Gastrocnemius medialis (tissue), 4 donors: ENCODE measurements at regions not wholly inside any gene's neighbourhood (a gene's known extent, or its start where the extent isn't known, plus 50 kb on each side); places are given as distances from the start of the nearest gene placed in this dataset.

Experiments used
- ATAC-seq, 2 donors: fragments of 150-250 bp; one replicate each; pipeline ENCODE4 v1.9.1; 2016
- DNase-seq, 2 donors: peaks; one replicate each; pipeline ENCODE4 v3.0.0-alpha.2; 2019
- H3K27ac ChIP-seq, 4 donors: fragments of 200-600 bp; sonication (generic); 1 replicate in 1 of 4; 2 replicates in 3 of 4; pipeline ENCODE4 v1.5.1; 2016 to 2018; ENCODE audit warnings: mild to moderate bottlenecking in 2 of 4, moderate library complexity in 1 of 4
- H3K27me3 ChIP-seq, 3 donors: fragments of 200-600 bp; sonication (generic) in 2 of 3; 1 replicate in 1 of 3; 2 replicates in 2 of 3; pipeline versions ENCODE4 v1.5.1 to v1.6.0; 2016 to 2019; ENCODE audit warnings: mild to moderate bottlenecking in 1 of 3, moderate library complexity in 1 of 3
- H3K36me3 ChIP-seq, 2 donors: fragments of 200-600 bp; sonication (generic) in 1 of 2; one replicate each; pipeline ENCODE4 v1.5.1; 2017 to 2018
- H3K4me1 ChIP-seq, 2 donors: fragments of 200-600 bp; sonication (generic) in 1 of 2; one replicate each; pipeline ENCODE4 v1.5.1; 2016 to 2017; ENCODE audit warnings: mild to moderate bottlenecking in 2 of 2
- H3K4me3 ChIP-seq, 4 donors: fragments of 200-600 bp; sonication (generic) in 3 of 4; 1 replicate in 1 of 4; 2 replicates in 3 of 4; pipeline ENCODE4 v1.5.1; 2016 to 2019; ENCODE audit warnings: mild to moderate bottlenecking in 2 of 4
- H3K9me3 ChIP-seq, 3 donors: fragments of 200-600 bp; sonication (generic) in 2 of 3; 1 replicate in 1 of 3; 2 replicates in 2 of 3; pipeline ENCODE4 v1.5.1; 2016 to 2019
- POLR2A ChIP-seq, 2 donors: fragments of 450-650 bp; IDR thresholded peaks; one replicate each; pipeline ENCODE4 v1.6.1; 2017; ENCODE audit warnings: antibody characterized with exemption in 2 of 2, mild to moderate bottlenecking in 2 of 2, moderate library complexity in 2 of 2
- in situ Hi-C, 4 donors: fragments of 200-750 bp; cut with MboI; loops; one replicate each; pipeline versions ENCODE4 v1.15.0 to v1.8.0; 2017; ENCODE audit warnings: low sequenced_read_pairs in 4 of 4
- intact Hi-C: fragments of 100-400 bp; cut with DNase I; formaldehyde crosslinking; loops from one replicate; pipeline ENCODE4 v1.15.1; 2023; ENCODE audit warnings: low total_unique reads
- TF ChIP-seq, protein P1 (sequence below), 5 experiments: fragments of 450-650 bp in 3 of 5; fragments of 200-600 bp in 2 of 5; sonication (generic) in 2 of 5; IDR thresholded peaks in 4 of 5; conservative IDR thresholded peaks in 1 of 5; 1 replicate in 4 of 5; 2 replicates in 1 of 5; pipeline ENCODE4 v1.5.1; 2016 to 2019; ENCODE audit warnings: antibody characterized with exemption in 5 of 5, mild to moderate bottlenecking in 3 of 5, moderate library complexity in 3 of 5

DNA sequence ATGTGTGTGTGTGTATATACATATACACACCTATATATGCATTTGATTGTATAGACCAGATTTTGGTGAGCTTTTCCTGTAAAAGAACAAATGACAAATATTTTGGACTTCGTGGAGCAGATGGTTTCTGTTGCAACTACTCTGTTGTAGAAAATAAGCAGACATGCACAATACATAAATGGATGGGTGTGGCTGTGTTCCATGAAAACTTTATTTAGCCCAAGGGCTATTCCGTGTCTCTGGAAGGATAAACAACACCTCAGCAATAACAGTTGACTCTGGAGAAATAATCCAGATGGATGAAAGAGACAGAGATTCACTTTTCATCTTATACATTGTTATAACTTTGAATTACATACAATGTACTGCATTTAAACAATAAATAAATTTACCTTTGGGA is 441.4 kb downstream of the CNTN3 start:
- Histone ChIP-seq H3K27me3 (no peaks in the 10 kb centered on the region), H3K9me3 (no peaks in the 10 kb centered on the region), H3K36me3 (no peaks in the 10 kb centered on the region), H3K4me1 (no peaks in the 10 kb centered on the region), H3K27ac (no peak overlapping the region), H3K4me3 (no peak overlapping the region)
- no peak for ATAC-seq
- in situ Hi-C loops (no loop called here), intact Hi-C loops (no loop called here)
- TF ChIP-seq, protein P1, sequence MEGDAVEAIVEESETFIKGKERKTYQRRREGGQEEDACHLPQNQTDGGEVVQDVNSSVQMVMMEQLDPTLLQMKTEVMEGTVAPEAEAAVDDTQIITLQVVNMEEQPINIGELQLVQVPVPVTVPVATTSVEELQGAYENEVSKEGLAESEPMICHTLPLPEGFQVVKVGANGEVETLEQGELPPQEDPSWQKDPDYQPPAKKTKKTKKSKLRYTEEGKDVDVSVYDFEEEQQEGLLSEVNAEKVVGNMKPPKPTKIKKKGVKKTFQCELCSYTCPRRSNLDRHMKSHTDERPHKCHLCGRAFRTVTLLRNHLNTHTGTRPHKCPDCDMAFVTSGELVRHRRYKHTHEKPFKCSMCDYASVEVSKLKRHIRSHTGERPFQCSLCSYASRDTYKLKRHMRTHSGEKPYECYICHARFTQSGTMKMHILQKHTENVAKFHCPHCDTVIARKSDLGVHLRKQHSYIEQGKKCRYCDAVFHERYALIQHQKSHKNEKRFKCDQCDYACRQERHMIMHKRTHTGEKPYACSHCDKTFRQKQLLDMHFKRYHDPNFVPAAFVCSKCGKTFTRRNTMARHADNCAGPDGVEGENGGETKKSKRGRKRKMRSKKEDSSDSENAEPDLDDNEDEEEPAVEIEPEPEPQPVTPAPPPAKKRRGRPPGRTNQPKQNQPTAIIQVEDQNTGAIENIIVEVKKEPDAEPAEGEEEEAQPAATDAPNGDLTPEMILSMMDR (IDR thresholded peaks at IDR 0.05 in 4 of 5, conservative IDR thresholded peaks at IDR 0.05 in 1 of 5), result no peak
- no peak for TF ChIP-seq POLR2A (IDR thresholded peaks at IDR 0.05)
- no peak for DNase-seq

GRCh38 chr3:74167926-74168325 is 446.5 kb downstream of the CNTN3 start:
- Histone ChIP-seq H3K9me3 (no peaks in the 10 kb centered on the region), H3K27ac (no peak overlapping the region), H3K4me1 (no peaks in the 10 kb centered on the region), H3K4me3 (no peak overlapping the region), H3K36me3 (no peaks in the 10 kb centered on the region), H3K27me3 (no peaks in the 10 kb centered on the region)
- ATAC-seq (no peak), DNase-seq (no peak)
- in situ Hi-C loops (no loop called here), intact Hi-C loops (no loop called here)
- TF ChIP-seq, protein P1 (IDR thresholded peaks at IDR 0.05 in 4 of 5, conservative IDR thresholded peaks at IDR 0.05 in 1 of 5), result no peak
- no peak for TF ChIP-seq POLR2A (IDR thresholded peaks at IDR 0.05)

DNA sequence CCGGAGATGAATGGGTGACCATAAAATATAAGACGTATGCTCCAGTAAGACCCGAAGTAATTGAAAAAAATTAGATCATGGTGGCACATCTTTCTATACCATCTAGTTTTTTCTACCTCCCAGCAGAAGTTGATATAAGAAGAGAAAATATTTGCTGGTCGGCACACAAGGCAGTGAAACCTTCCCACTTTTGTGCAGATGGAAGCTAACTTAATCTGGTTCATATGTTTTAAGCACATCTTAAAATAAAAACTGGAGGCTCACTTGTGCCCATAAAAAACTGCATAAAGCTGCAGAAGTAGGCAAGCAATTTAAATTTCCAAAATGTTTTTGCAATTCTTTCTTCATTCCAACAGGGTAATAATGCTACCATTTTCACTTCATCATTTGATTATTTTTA is 449.2 kb downstream of the CNTN3 start:
- no peaks in the 10 kb centered on the region for H3K27me3 ChIP-seq
- TF ChIP-seq, protein P1 (IDR thresholded peaks at IDR 0.05 in 4 of 5, conservative IDR thresholded peaks at IDR 0.05 in 1 of 5), result no peak
- no peak for TF ChIP-seq POLR2A (IDR thresholded peaks at IDR 0.05)
- no peaks in the 10 kb centered on the region for H3K9me3 ChIP-seq
- in situ Hi-C loops (no loop called here), intact Hi-C loops (no loop called here)
- H3K36me3 ChIP-seq, result no peaks in the 10 kb centered on the region
- no peak overlapping the region for H3K27ac ChIP-seq
- no peak for ATAC-seq
- H3K4me1 ChIP-seq, result no peaks in the 10 kb centered on the region
- DNase-seq, result no peak
- H3K4me3 ChIP-seq, result no peak overlapping the region

DNA sequence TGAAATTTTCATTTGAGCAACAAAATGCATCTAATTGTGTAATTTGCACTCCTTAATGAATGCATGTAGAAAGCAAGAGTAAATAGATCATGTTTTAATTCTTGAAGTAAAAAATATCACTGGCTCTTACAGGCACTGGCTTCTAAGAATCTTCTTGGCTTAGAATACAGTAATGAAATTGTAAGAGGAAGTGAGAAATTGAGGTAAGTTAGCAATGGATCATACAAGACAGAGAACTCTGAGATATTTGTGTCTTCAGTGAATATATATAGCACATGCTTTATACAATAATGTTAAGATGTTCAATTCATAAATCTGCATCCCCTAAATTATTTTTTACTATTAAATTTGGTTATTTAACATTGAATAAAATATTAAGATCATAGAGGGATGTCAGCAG is 465.0 kb downstream of the CNTN3 start:
- intact Hi-C loops, result no loop called here

GRCh38 chr3:74145277-74145676 is 469.2 kb downstream of the CNTN3 start:
- no peaks in the 10 kb centered on the region for H3K27me3 ChIP-seq
- H3K27ac ChIP-seq, result no peak overlapping the region
- H3K4me1 ChIP-seq, result no peaks in the 10 kb centered on the region
- intact Hi-C loops (no loop called here), in situ Hi-C loops (no loop called here)
- TF ChIP-seq POLR2A (IDR thresholded peaks at IDR 0.05), result no peak
- TF ChIP-seq, protein P1 (IDR thresholded peaks at IDR 0.05 in 4 of 5, conservative IDR thresholded peaks at IDR 0.05 in 1 of 5), result no peak
- no peak overlapping the region for H3K4me3 ChIP-seq
- ATAC-seq (no peak), DNase-seq (no peak)
- no peaks in the 10 kb centered on the region for H3K9me3 ChIP-seq
- H3K36me3 ChIP-seq, result no peaks in the 10 kb centered on the region

More for the DNA sequence above, 465.0 kb downstream of the CNTN3 start:
- in situ Hi-C loops, result no loop called here
- TF ChIP-seq POLR2A (IDR thresholded peaks at IDR 0.05), result no peak
- TF ChIP-seq, protein P1 (IDR thresholded peaks at IDR 0.05 in 4 of 5, conservative IDR thresholded peaks at IDR 0.05 in 1 of 5), result no peak
- H3K27ac ChIP-seq, result no peak overlapping the region
- no peaks in the 10 kb centered on the region for H3K9me3 ChIP-seq
- ATAC-seq (no peak), DNase-seq (no peak)
- H3K4me3 ChIP-seq, result no peak overlapping the region
- H3K27me3 ChIP-seq, result no peaks in the 10 kb centered on the region
- H3K4me1 ChIP-seq, result no peaks in the 10 kb centered on the region
- H3K36me3 ChIP-seq, result no peaks in the 10 kb centered on the region
